ENCODE measurements at regions not wholly inside any gene's neighbourhood (a gene's known extent, or its start where the extent isn't known, plus 50 kb on each side); places are given as distances from the start of the nearest gene placed in this dataset.
A peak's percentile ranks its signal among the peaks of the same experiment; 100 is the strongest.

DNA sequence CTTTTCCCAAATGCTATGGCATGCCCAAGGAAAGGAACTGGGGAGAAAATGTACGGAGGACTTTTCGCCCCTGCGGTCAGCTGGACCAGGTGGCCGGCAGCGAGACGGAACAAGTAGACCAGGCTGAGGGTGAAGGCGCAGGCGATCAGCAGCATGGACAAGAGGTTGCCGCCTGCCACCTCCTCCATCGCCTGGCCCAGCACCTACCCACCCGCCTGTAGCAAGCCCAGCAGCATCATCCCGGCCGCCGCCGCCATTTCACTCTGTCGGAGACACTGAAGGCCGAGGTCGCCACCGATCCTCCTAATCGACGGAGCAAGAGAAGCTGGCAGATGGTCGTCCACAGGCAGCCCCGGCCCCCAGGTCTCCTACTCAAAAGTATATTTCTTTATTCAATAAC lies 1046.3 kb upstream of the GBE1 start:
- POLR2A ChIA-PET (ENCODE audit: low non-redundant PET) = no interaction called here
- TF ChIP-seq, protein P1, sequence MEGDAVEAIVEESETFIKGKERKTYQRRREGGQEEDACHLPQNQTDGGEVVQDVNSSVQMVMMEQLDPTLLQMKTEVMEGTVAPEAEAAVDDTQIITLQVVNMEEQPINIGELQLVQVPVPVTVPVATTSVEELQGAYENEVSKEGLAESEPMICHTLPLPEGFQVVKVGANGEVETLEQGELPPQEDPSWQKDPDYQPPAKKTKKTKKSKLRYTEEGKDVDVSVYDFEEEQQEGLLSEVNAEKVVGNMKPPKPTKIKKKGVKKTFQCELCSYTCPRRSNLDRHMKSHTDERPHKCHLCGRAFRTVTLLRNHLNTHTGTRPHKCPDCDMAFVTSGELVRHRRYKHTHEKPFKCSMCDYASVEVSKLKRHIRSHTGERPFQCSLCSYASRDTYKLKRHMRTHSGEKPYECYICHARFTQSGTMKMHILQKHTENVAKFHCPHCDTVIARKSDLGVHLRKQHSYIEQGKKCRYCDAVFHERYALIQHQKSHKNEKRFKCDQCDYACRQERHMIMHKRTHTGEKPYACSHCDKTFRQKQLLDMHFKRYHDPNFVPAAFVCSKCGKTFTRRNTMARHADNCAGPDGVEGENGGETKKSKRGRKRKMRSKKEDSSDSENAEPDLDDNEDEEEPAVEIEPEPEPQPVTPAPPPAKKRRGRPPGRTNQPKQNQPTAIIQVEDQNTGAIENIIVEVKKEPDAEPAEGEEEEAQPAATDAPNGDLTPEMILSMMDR (conservative IDR thresholded peaks at IDR 0.05; ENCODE audit: low read depth) = no peak
- DNase-seq (ENCODE audit: low spot score) = no peak
- no peak overlapping the region for H3K27ac ChIP-seq
- CTCF ChIA-PET = no interaction called here

DNA sequence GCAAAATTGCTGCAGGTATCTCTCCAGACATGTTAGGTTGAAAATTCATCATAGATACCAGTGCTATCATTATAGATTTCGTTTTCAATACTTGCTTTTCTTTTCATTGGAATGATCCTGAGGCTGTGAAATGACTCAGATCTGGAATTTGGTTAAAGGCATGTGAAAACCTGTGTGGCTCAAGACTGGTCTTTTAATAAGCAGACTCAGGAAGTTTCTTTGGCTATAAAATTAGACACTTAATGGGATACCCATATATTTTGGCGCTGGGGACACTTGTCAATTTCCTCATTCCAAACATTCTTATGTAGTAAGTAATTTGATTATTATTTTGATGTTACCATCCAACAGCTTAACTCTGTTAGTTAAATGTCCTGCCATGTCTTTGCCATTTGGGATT lies 1041.1 kb upstream of the GBE1 start:
- CTCF ChIA-PET = no interaction called here
- H3K27ac ChIP-seq = no peak overlapping the region
- peak; percentile 29 for DNase-seq (ENCODE audit: low spot score)
- TF ChIP-seq, protein P1 (conservative IDR thresholded peaks at IDR 0.05; ENCODE audit: low read depth) = no peak
- POLR2A ChIA-PET (ENCODE audit: low non-redundant PET) = no interaction called here

DNA sequence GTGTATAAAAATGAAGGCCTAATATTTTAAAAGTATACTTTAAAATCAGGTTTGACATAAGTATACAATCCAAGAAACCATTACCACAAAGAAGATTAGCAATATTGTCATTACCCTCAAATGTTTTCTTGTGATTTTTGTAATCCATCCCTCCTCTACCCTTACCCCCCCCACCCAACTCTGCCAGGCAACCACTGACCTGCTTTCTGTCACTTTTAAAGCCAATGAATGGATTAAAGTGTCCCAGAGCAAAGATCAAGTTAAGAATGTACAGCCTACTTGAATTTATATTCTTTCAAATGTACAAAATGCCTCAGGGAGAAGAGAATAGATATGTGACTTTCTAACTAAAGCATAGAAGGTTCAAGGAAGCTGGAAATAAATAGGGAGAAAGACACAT lies 1038.8 kb upstream of the GBE1 start:
- no peak overlapping the region for H3K27ac ChIP-seq
- no peak for DNase-seq (ENCODE audit: low spot score)
- TF ChIP-seq, protein P1 (conservative IDR thresholded peaks at IDR 0.05; ENCODE audit: low read depth) = no peak
- CTCF ChIA-PET = no interaction called here
- POLR2A ChIA-PET (ENCODE audit: low non-redundant PET) = no interaction called here

DNA sequence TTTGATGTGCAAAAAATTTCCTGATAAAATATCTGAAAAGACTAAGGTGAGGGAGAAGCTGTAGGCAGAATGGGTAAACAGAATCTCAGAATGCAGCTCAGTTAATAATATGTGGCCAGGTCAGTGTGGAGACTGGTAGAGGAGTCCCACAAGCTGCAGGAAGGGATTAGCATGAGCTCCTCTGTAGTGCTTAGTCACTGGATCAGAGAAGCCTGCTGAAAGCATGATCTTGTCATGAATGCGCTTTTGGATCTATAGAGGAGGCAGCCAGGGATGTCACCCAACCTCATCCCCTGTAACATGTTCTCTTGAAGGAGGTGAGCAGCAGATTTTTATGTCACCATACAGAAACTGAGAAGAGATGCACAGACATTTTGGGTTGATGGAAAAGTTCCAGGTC lies 1035.3 kb upstream of the GBE1 start:
- H3K27ac ChIP-seq = no peak overlapping the region
- ChIA-PET CTCF (no interaction called here), POLR2A (ENCODE audit: low non-redundant PET) (no interaction called here)
- TF ChIP-seq, protein P1 (conservative IDR thresholded peaks at IDR 0.05; ENCODE audit: low read depth) = no peak
- no peak for DNase-seq (ENCODE audit: low spot score)

DNA sequence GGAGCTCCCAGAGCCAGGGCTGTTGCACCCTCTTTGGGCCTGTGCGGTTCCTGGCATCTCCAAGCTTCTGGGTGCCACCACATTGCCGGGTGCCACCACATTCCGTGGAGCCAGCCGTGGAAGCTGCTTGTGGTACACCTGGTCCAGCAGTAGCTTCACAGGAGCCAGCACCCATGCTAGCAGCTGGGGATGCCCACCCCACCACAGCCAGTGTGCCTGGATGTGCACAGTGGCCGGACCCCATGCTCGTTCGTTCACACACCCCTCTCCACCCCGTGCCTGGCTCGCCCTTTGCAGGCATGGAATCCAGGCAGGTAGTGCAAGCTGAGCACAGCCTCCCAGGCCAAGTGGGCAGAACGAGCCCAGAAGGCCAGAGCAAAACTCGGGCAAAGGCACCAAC lies 1029.8 kb upstream of the GBE1 start:
- TF ChIP-seq, protein P1 (conservative IDR thresholded peaks at IDR 0.05; ENCODE audit: low read depth) = no peak
- CTCF ChIA-PET = no interaction called here

DNA sequence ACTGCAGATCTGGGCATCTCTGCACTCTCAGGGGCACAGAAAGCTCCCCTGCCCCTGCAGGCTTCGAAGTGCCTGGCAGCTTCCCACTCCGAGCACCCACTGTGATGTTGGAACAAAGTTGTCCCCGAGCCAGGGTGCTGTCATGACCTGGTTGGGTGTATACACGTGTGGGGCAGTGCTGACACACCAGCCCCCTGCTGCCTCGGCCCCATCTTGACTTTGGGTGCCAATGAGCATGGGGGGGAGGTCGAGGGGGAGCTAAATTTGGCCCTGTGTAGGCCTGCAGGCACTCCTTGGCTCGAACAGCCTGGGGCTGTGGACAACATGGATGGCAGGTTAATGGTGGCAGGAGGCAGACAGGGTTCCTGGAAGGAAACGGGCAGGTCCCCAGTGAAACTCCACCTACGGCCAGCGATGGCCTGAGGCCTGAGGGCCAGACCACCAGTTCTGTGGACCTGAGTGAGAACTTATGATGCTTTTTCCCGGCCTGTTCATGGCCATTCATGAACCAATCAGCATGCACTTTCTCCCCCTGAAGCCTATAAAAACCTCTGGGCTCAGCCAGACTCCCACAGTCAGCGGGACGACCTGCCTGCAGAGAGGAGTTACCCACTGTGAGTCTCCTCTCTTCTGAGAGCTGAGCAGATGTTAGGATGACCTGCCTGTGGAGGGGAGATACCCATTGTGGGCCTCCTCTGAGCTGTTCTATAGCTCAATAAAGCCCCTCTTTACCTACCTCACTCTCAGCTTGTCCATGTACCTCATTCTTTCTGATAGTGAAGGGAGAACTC lies 1029.1 kb upstream of the GBE1 start:
- TF ChIP-seq, protein P1 (conservative IDR thresholded peaks at IDR 0.05; ENCODE audit: low read depth) = no peak
- CTCF ChIA-PET = no interaction called here

More for the DNA sequence above, 1029.8 kb upstream of the GBE1 start:
- POLR2A ChIA-PET (ENCODE audit: low non-redundant PET) = no interaction called here
- H3K27ac ChIP-seq = no peak overlapping the region
- DNase-seq (ENCODE audit: low spot score) = no peak

More for the DNA sequence above, 1029.1 kb upstream of the GBE1 start:
- H3K27ac ChIP-seq = no peak overlapping the region
- DNase-seq (ENCODE audit: low spot score) = no peak
- POLR2A ChIA-PET (ENCODE audit: low non-redundant PET) = no interaction called here

Data from RWPE1 (cell line).